Endothelial cell of umbilical vein (primary cell): ENCODE measurements at regions not wholly inside any gene's neighbourhood (a gene's known extent, or its start where the extent isn't known, plus 50 kb on each side); places are given as distances from the start of the nearest gene placed in this dataset.

Source experiments
- BruUV-seq: library from RNA; stranded (reverse); fragments of 400-500 nt; replicated peaks from 2 replicates; lab custom pipeline; 2021; lab: Mats Ljungman, UMichigan
- CTCF ChIA-PET: fragments of 300-600, 350-600 bp; sonication (Branson Sonifier 250); formaldehyde crosslinking; loops from one replicate; lab custom pipeline; 2021; ENCODE audit warnings: antibody characterized with exemption, inconsistent platforms; lab: Charles Lee
- POLR2A ChIA-PET: fragments of 300-600, 350-600 bp; sonication (Branson Sonifier 250); formaldehyde crosslinking; loops from one replicate; lab custom pipeline; 2021; ENCODE audit warnings: antibody characterized with exemption, inconsistent platforms; lab: Charles Lee
- DNase-seq: peaks from one replicate; pipeline ENCODE4 v3.0.0-alpha.2; 2011; ENCODE audit warnings: low read depth, low spot score
- FAIRE-seq: peaks from 2 replicates; lab custom pipeline; 2011; peaks lifted over from hg19 to GRCh38; lab: Jason Lieb, UNC
- H2AFZ ChIP-seq: 2 replicates; pipeline ENCODE4 v1.6.0; 2012; ENCODE audit warnings: low read depth, low read length, control low read depth, inconsistent platforms
- H3K27ac ChIP-seq: 2 replicates; pipeline ENCODE4 v1.5.1; 2011; ENCODE audit warnings: low read depth, mild to moderate bottlenecking, control low read depth, low read length, moderate library complexity; ENCODE audit not compliant: insufficient read depth
- H3K27me3 ChIP-seq, 2 experiments: 2 replicates each; pipeline versions ENCODE4 v1.6.0 to v1.6.1; 2011; ENCODE audit warnings: low read length in 2 of 2, mixed read lengths in 1 of 2; ENCODE audit not compliant: control insufficient read depth in 2 of 2, insufficient read depth in 2 of 2
- H3K36me3 ChIP-seq, 2 experiments: 2 replicates in 1 of 2; 3 replicates in 1 of 2; pipeline ENCODE4 v1.5.1; 2011; ENCODE audit warnings: low read length in 2 of 2, mild to moderate bottlenecking in 1 of 2, moderate library complexity in 1 of 2; ENCODE audit not compliant: control insufficient read depth in 2 of 2, insufficient read depth in 2 of 2; ENCODE audit errors: extremely low read depth in 1 of 2
- H3K4me1 ChIP-seq: 3 replicates; pipeline ENCODE4 v1.5.1; 2011; ENCODE audit warnings: mild to moderate bottlenecking, low read length; ENCODE audit not compliant: control insufficient read depth, insufficient read depth; ENCODE audit errors: extremely low read depth
- H3K4me2 ChIP-seq: 2 replicates; pipeline ENCODE4 v1.6.1; 2011; ENCODE audit warnings: low read length, control low read depth, mixed read lengths; ENCODE audit not compliant: insufficient read depth
- H3K4me3 ChIP-seq, 3 experiments: fragments of 200-600 bp in 1 of 3; sonication (generic), shearing (Covaris generic) in 1 of 3; replicated peaks in 1 of 3; 2 replicates each; pipeline ENCODE4 v1.5.1; 2011 to 2016; ENCODE audit warnings: control low read depth in 3 of 3, low read length in 3 of 3, mild to moderate bottlenecking in 2 of 3, inconsistent platforms in 1 of 3, low read depth in 1 of 3, moderate library complexity in 1 of 3; ENCODE audit not compliant: insufficient read depth in 1 of 3
- H3K79me2 ChIP-seq: 2 replicates; pipeline ENCODE4 v1.6.0; 2012; ENCODE audit warnings: low read length, inconsistent platforms; ENCODE audit not compliant: control insufficient read depth, insufficient read depth
- H3K9ac ChIP-seq: replicated peaks from 2 replicates; pipeline ENCODE3; 2011; ENCODE audit warnings: low read length, control low read depth; ENCODE audit not compliant: insufficient read depth; ENCODE audit errors: extremely low read depth
- H3K9me1 ChIP-seq: replicated peaks from 3 replicates; pipeline ENCODE4 v1.6.0; 2011; ENCODE audit warnings: mild to moderate bottlenecking, low read length; ENCODE audit not compliant: control insufficient read depth, insufficient read depth; ENCODE audit errors: extremely low read depth
- H3K9me3 ChIP-seq: replicated peaks from 2 replicates; pipeline ENCODE4 v1.5.1; 2012; ENCODE audit warnings: low read length, inconsistent platforms; ENCODE audit not compliant: control insufficient read depth, insufficient read depth
- H4K20me1 ChIP-seq: replicated peaks from 2 replicates; pipeline ENCODE3; 2011; ENCODE audit warnings: mild to moderate bottlenecking, low read length; ENCODE audit not compliant: control insufficient read depth, insufficient read depth; ENCODE audit errors: extremely low read depth
- CTCF ChIP-seq, 2 donors: IDR thresholded peaks; 1 replicate in 1 of 2; 2 replicates in 1 of 2; pipeline ENCODE4 v1.5.1; 2011; ENCODE audit warnings: low read length in 2 of 2, mild to moderate bottlenecking in 2 of 2, moderate library complexity in 2 of 2, control low read depth in 1 of 2, inconsistent platforms in 1 of 2, low read depth in 1 of 2; ENCODE audit not compliant: insufficient read depth in 1 of 2; ENCODE audit errors: extremely low read depth in 1 of 2
- EZH2 ChIP-seq: IDR thresholded peaks from 2 replicates; pipeline ENCODE4 v1.6.1; 2012; ENCODE audit warnings: borderline replicate concordance, low read depth, mild to moderate bottlenecking, moderate library complexity, low read length, inconsistent platforms; ENCODE audit not compliant: severe bottlenecking
- FOS ChIP-seq: IDR thresholded peaks from 2 replicates; pipeline ENCODE4 v1.6.1; 2011; ENCODE audit warnings: mild to moderate bottlenecking, low read length, moderate library complexity, borderline replicate concordance; ENCODE audit not compliant: insufficient read depth
- GATA2 ChIP-seq: IDR thresholded peaks from 2 replicates; pipeline ENCODE4 v1.7.0; 2011; ENCODE audit warnings: low read depth, mild to moderate bottlenecking, moderate library complexity, mixed read lengths, low read length; ENCODE audit not compliant: insufficient read length, insufficient read depth
- JUN ChIP-seq: IDR thresholded peaks from 2 replicates; pipeline ENCODE4 v1.6.1; 2011; ENCODE audit warnings: borderline replicate concordance, low read depth; ENCODE audit not compliant: insufficient read length, insufficient read depth
- MYC ChIP-seq: IDR thresholded peaks from one replicate; pipeline ENCODE4 v1.6.1; 2011; ENCODE audit warnings: mild to moderate bottlenecking, low read depth, low read length
- POLR2A ChIP-seq: IDR thresholded peaks from 2 replicates; pipeline ENCODE4 v1.6.1; 2012; ENCODE audit warnings: low read depth, mild to moderate bottlenecking, control low read depth, low read length
- POLR2AphosphoS5 ChIP-seq: IDR thresholded peaks from 2 replicates; pipeline ENCODE4 v1.6.1; 2012; ENCODE audit warnings: low read depth, mild to moderate bottlenecking, control low read depth, low read length, moderate library complexity; ENCODE audit not compliant: insufficient read depth
- dilution Hi-C: fragments of 300-500 bp; cut with MboI; formaldehyde crosslinking; loops from one replicate; pipeline ENCODE4 v1.15.0; 2019; ENCODE audit warnings: low sequenced_read_pairs; ENCODE audit not compliant: extremely low pct_ligation_motif_present
- intact Hi-C: fragments of 100-400 bp; cut with micrococcal nuclease; formaldehyde crosslinking; loops from one replicate; pipeline ENCODE4 v1.10.0; 2022
- TF ChIP-seq, protein P1 (sequence below): IDR thresholded peaks from 2 replicates; pipeline ENCODE4 v1.6.1; 2011; ENCODE audit not compliant: insufficient read depth, insufficient read length

GRCh38 chr1:47585141-47585902 lies 147.5 kb downstream of the FOXD2 start:
- intact Hi-C loops (no loop called here), dilution Hi-C loops (no loop called here)
- no peak overlapping the region for H3K4me2 ChIP-seq
- no peaks in the 10 kb centered on the region for H3K36me3 ChIP-seq
- H4K20me1 ChIP-seq, result no peaks in the 10 kb centered on the region
- DNase-seq, result no peak
- no peak overlapping the region for H3K9ac ChIP-seq
- H3K27ac ChIP-seq, result no peak overlapping the region
- H2AFZ ChIP-seq, result no peak overlapping the region
- no peaks in the 10 kb centered on the region for H3K4me1 ChIP-seq
- no TSS peak for BruUV-seq
- ChIA-PET CTCF (interaction anchor here (0.8 kb wide), 1 partner anchor 141 kb away, joined by 3 read pairs; no protein-coding TSS in a partner anchor), POLR2A (no interaction called here)
- no peaks in the 10 kb centered on the region for H3K9me3 ChIP-seq
- FAIRE-seq, result no peak
- peaks cover 3 to 8% of the 10 kb centered on the region in 2 experiments for H3K27me3 ChIP-seq
- TF ChIP-seq POLR2A (no peak), FOS (no peak), CTCF (IDR thresholded peaks at IDR 0.05; ENCODE audit: extremely low read depth in 1 of 2, insufficient read depth in 1 of 2, low read depth in 1 of 2, low read length in 2 of 2) (no peak), POLR2AphosphoS5 (no peak), GATA2 (no peak), MYC (no peak), EZH2 (no peak), JUN (no peak)
- TF ChIP-seq, protein P1, sequence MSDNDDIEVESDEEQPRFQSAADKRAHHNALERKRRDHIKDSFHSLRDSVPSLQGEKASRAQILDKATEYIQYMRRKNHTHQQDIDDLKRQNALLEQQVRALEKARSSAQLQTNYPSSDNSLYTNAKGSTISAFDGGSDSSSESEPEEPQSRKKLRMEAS, result no peak
- H3K9me1 ChIP-seq, result no peaks in the 10 kb centered on the region
- no peaks in the 10 kb centered on the region for H3K79me2 ChIP-seq
- H3K4me3 ChIP-seq, result no peak overlapping the region
